ENCODE measurements at regions not wholly inside any gene's neighbourhood (a gene's known extent, or its start where the extent isn't known, plus 50 kb on each side); places are given as distances from the start of the nearest gene placed in this dataset.
"Not testable (repeated sequence)": the region's sequence is repeated elsewhere in the genome, so short reads cannot be mapped to it uniquely, and the experiment has no call there.

DNA sequence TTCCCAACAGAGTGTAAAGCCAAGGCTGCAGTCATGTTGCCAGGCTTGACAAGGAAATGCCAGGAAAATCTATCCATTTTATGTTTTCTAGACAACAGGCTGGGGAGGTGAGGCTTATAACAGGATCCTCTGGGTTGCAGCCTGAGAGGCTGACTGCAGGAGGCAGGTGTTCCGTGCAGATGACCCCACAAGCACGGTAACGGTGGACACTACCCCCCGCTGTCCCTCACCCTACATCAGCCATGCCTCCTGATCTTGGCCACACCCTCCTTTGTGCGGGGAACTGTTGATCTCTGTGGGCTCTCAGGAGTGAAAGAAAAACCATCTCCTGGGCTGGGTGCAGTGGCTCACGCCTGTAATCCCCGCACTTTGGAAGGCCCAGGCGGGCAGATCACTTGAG lies 68.0 kb upstream of the ADPGK start:
- no peak for DNase-seq (ENCODE audit: low read depth)
- TF ChIP-seq, protein P1, sequence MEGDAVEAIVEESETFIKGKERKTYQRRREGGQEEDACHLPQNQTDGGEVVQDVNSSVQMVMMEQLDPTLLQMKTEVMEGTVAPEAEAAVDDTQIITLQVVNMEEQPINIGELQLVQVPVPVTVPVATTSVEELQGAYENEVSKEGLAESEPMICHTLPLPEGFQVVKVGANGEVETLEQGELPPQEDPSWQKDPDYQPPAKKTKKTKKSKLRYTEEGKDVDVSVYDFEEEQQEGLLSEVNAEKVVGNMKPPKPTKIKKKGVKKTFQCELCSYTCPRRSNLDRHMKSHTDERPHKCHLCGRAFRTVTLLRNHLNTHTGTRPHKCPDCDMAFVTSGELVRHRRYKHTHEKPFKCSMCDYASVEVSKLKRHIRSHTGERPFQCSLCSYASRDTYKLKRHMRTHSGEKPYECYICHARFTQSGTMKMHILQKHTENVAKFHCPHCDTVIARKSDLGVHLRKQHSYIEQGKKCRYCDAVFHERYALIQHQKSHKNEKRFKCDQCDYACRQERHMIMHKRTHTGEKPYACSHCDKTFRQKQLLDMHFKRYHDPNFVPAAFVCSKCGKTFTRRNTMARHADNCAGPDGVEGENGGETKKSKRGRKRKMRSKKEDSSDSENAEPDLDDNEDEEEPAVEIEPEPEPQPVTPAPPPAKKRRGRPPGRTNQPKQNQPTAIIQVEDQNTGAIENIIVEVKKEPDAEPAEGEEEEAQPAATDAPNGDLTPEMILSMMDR (IDR thresholded peaks at IDR 0.05; ENCODE audit: low read length, missing control alignments), result no peak
- H3K4me3 ChIP-seq (replicated peaks; ENCODE audit: low read depth, low read length), result no peak overlapping the region

DNA sequence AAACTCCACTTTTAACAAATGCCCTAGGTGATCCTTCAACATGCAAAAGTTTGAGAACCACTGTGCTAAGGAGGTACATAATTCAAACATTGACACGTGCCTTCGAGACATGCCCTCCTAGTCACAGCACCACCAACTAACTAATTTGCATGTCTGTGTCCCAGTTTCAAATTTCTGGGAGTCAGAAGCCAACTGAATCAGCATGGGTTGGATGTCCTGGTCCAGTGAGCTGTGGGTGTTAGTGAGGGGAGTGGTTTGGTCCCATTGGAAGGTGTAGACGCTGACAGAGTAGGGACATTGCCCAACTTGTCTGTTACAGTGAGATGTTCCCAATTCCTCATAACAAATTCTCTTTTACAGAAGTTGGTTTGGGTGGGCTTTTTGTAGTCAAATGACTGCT lies 67.3 kb upstream of the ADPGK start:
- TF ChIP-seq, protein P1 (IDR thresholded peaks at IDR 0.05; ENCODE audit: low read length, missing control alignments), result no peak
- no peak for DNase-seq (ENCODE audit: low read depth)
- H3K4me3 ChIP-seq (replicated peaks; ENCODE audit: low read depth, low read length), result no peak overlapping the region

DNA sequence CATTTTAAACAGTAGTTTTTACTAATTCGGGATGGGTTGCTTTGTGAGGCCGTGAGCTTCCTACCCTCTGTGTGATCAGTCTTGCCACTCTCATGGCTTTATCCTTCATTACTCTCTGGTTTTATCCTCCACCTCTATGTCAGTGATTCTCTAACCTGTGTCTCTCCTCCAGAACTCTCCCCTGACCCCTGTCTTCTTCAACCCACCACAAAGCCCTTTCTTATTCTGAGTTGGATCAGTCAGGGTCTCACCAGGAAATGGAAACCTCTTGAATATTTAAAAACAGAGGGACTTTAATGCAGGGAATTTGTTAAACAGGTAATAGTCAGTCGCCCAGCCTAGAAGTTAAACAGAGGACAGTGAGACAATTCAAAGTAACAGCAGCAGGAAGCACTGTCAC lies 64.2 kb upstream of the ADPGK start:
- TF ChIP-seq, protein P1 (IDR thresholded peaks at IDR 0.05; ENCODE audit: low read length, missing control alignments), result no peak
- no peak overlapping the region for H3K4me3 ChIP-seq (replicated peaks; ENCODE audit: low read depth, low read length)
- no peak for DNase-seq (ENCODE audit: low read depth)

DNA sequence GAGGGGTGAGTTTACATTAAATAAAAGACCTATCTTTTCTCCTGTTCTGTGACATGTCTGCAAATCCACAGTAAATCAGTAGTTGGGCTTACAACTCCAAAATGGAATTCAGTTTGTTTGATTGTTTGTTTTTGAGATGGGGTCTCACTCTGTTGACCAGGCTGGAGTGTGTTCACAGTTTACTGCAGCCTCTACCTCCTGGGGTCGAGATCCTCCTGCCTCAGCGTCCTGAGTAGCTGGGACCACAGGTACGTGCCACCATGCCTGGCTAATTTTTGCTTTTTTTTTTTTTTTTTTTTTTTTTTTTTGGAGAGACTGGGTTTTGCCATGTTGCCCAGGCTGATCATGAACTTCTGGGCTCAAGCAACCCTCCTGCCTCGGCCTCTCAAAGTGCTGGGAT lies 63.5 kb upstream of the ADPGK start:
- no peak for DNase-seq (ENCODE audit: low read depth)
- TF ChIP-seq, protein P1 (IDR thresholded peaks at IDR 0.05; ENCODE audit: low read length, missing control alignments), result no peak
- H3K4me3 ChIP-seq (replicated peaks; ENCODE audit: low read depth, low read length), result no peak overlapping the region

DNA sequence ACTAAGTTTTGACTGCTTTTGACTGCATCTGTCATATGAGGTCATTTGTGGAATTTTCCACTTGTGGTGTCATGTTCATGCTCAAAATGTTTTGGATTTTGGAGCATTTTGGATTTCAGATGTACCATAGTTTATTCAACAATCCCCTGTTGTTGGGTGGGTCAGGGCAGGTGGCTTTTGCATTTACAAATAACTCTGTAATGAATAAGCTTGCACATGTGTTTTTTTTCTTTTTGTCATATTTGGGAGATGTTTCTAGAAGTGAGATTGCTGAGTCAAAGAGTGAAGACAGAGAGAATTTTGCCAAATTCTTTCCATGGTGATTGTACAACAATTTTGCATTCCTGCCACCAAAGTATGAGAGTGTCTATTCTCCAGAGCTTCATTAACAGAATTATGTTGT lies 62.4 kb upstream of the ADPGK start:
- no peak for DNase-seq (ENCODE audit: low read depth)
- H3K4me3 ChIP-seq (replicated peaks; ENCODE audit: low read depth, low read length), result no peak overlapping the region
- TF ChIP-seq, protein P1 (IDR thresholded peaks at IDR 0.05; ENCODE audit: low read length, missing control alignments), result no peak

DNA sequence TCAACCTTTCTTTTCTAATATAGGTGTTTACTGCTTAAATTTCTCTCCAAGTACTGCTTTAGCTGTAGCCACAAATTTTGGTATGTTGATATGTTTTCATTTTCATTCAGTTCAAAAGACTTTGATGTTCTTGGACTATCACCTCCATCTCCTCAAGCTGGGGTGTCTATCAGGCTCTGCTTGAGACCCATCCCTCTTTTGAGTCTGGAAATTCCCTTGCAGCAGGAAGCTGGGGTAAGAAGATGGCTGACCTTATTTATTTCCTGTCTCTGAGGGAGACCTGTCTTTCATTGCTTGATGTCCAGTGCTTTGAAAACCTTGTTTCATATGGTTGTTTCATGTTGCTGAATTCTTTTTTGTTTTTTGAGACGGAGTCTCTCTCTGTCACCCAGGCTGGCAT lies 60.5 kb upstream of the ADPGK start:
- TF ChIP-seq, protein P1 (IDR thresholded peaks at IDR 0.05; ENCODE audit: low read length, missing control alignments), result no peak
- H3K4me3 ChIP-seq (replicated peaks; ENCODE audit: low read depth, low read length), result no peak overlapping the region
- no peak for DNase-seq (ENCODE audit: low read depth)

DNA sequence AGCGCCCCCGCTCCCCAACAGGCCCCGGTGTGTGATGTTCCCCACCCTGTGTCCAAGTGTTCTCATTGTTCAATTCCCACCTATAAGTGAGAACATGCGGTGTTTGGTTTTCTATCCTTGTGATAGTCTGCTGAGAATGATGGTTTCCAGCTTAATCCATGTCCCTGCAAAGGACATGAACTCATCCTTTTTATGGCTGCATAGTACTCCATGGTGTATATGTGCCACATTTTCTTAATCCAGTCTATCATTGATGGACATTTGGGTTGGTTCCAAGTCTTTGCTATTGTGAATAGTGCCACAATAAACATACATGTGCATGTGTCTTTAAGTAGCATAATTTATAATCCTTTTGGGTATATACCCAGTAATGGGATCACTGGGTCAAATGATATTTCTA lies 59.8 kb upstream of the ADPGK start:
- DNase-seq (ENCODE audit: low read depth), result not testable (repeated sequence)

DNA sequence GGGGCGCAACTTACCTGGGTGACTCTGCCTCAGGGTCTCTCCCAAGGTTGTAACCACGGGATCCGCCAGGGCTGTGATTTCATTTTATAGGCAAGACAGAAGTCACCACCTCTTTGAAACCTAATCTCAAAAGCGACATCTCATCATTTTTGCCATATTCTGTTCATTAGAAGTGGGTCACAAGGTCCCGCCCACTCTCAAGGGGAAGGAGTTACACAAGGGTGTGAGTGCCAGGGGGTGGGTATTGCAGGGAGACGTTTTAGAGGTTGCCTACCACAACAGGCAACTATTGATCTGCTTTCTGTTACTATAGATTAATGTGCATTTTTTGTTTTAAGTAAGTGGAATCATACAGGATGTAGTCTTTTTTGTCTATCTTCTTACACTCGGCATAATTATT lies 56.6 kb upstream of the ADPGK start:
- DNase-seq (ENCODE audit: low read depth), result no peak
- TF ChIP-seq, protein P1 (IDR thresholded peaks at IDR 0.05; ENCODE audit: low read length, missing control alignments), result no peak
- H3K4me3 ChIP-seq (replicated peaks; ENCODE audit: low read depth, low read length), result no peak overlapping the region

More for the DNA sequence above, 59.8 kb upstream of the ADPGK start:
- H3K4me3 ChIP-seq (replicated peaks; ENCODE audit: low read depth, low read length), result not testable (repeated sequence)
